Natural killer cell (primary cell): ENCODE measurements at regions not wholly inside any gene's neighbourhood (a gene's known extent, or its start where the extent isn't known, plus 50 kb on each side); places are given as distances from the start of the nearest gene placed in this dataset.

ENCODE experiments used
- ATAC-seq, 3 donors: fragments of 150-1000 bp in 2 of 3; fragments of 200-7000 bp in 1 of 3; cut with Tn5 transposase; 1 replicate in 1 of 3; 2 replicates in 2 of 3; pipeline ENCODE4 v1.10.0; 2021; ENCODE audit warnings: mild to moderate bottlenecking in 2 of 3, moderate library complexity in 2 of 3
- DNase-seq, 2 donors: peaks; one replicate each; pipeline versions ENCODE4 v3.0.0 to v3.0.0-alpha.2; 2013 to 2021; ENCODE audit warnings: mixed read lengths in 1 of 2
- H3K27ac ChIP-seq: one replicate; pipeline ENCODE4 v1.5.1; 2013; ENCODE audit warnings: mild to moderate bottlenecking, low read length
- H3K27me3 ChIP-seq: one replicate; pipeline ENCODE4 v1.6.1; 2013; ENCODE audit warnings: low read length; ENCODE audit not compliant: control insufficient read depth, insufficient read depth
- H3K36me3 ChIP-seq: one replicate; pipeline ENCODE4 v1.6.1; 2013; ENCODE audit warnings: low read length; ENCODE audit not compliant: control insufficient read depth, insufficient read depth
- H3K4me1 ChIP-seq: one replicate; pipeline ENCODE4 v1.6.1; 2013; ENCODE audit warnings: low read length; ENCODE audit not compliant: control insufficient read depth, insufficient read depth
- H3K4me3 ChIP-seq: one replicate; pipeline ENCODE4 v1.5.1; 2013; ENCODE audit warnings: low read length
- H3K9me3 ChIP-seq: one replicate; pipeline ENCODE4 v1.6.1; 2013; ENCODE audit warnings: low read length; ENCODE audit not compliant: control insufficient read depth, insufficient read depth
- H3K27ac Mint-ChIP-seq, 2 donors: one replicate each; pipeline ENCODE4 v1.8.0; 2022; ENCODE audit warnings: mild to moderate bottlenecking in 2 of 2, mixed read lengths in 2 of 2, moderate library complexity in 1 of 2
- H3K27me3 Mint-ChIP-seq, 2 donors: one replicate each; pipeline ENCODE4 v1.8.0; 2022; ENCODE audit warnings: low read depth in 2 of 2, mixed read lengths in 2 of 2
- H3K36me3 Mint-ChIP-seq: one replicate; pipeline ENCODE4 v1.8.0; 2022; ENCODE audit warnings: mixed read lengths
- H3K4me1 Mint-ChIP-seq, 2 donors: one replicate each; pipeline ENCODE4 v1.8.0; 2022; ENCODE audit warnings: mixed read lengths in 2 of 2
- H3K4me3 Mint-ChIP-seq: one replicate; pipeline ENCODE4 v1.8.0; 2022; ENCODE audit warnings: mild to moderate bottlenecking, moderate library complexity, mixed read lengths
- H3K9me3 Mint-ChIP-seq, 2 donors: one replicate each; pipeline ENCODE4 v1.8.0; 2022; ENCODE audit warnings: mixed read lengths in 2 of 2
- CTCF ChIP-seq: fragments of 200-600 bp; IDR thresholded peaks from one replicate; pipeline ENCODE4 v1.8.0; 2022; ENCODE audit warnings: antibody characterized with exemption
- WGBS: methylation state at CpG from one replicate; pipeline ENCODE4 v1.1.7; 2013; ENCODE audit warnings: missing lambda C conversion rate; ENCODE audit not compliant: insufficient coverage; 5-methylcytosine and 5-hydroxymethylcytosine counted together
- intact Hi-C: fragments of 100-400 bp; cut with micrococcal nuclease; formaldehyde crosslinking; loops from one replicate; pipeline ENCODE4 v1.14.2; 2022

- Mint-ChIP-seq H3K9me3 (no peaks in the 10 kb centered on the region), H3K4me1 (no peaks in the 10 kb centered on the region), H3K27ac (no peak overlapping the region), H3K36me3 (no peaks in the 10 kb centered on the region), H3K27me3 (peaks cover 4 to 13% of the 10 kb centered on the region in 2 donors), H3K4me3 (no peak overlapping the region)
- Histone ChIP-seq H3K27me3 (no peaks in the 10 kb centered on the region), H3K9me3 (no peaks in the 10 kb centered on the region), H3K4me1 (no peaks in the 10 kb centered on the region), H3K36me3 (no peaks in the 10 kb centered on the region), H3K4me3 (no peak overlapping the region), H3K27ac (no peak overlapping the region)
- DNase-seq (no peak), ATAC-seq (no peak)
- no peak for TF ChIP-seq CTCF
- intact Hi-C loops: no loop called here
- 86% methylated on average over 47 of the region's 47 CpGs for WGBS
Measured at GRCh38 chr5:2169850-2170760, 287.4 kb upstream of the IRX4 start.

- DNase-seq (no peak), ATAC-seq (no peak)
- no peak overlapping the region for H3K4me3 ChIP-seq
- H3K36me3 ChIP-seq: no peaks in the 10 kb centered on the region
- peaks cover 5 to 16% of the 10 kb centered on the region in 2 donors for H3K27me3 Mint-ChIP-seq
- intact Hi-C loops: no loop called here
- H3K36me3 Mint-ChIP-seq: no peaks in the 10 kb centered on the region
- no peaks in the 10 kb centered on the region for H3K9me3 Mint-ChIP-seq
- no peaks in the 10 kb centered on the region for H3K27me3 ChIP-seq
- H3K4me1 ChIP-seq: no peaks in the 10 kb centered on the region
- no peaks in the 10 kb centered on the region for H3K4me1 Mint-ChIP-seq
- H3K27ac Mint-ChIP-seq: no peak overlapping the region
- 87% methylated on average over 10 of the region's 10 CpGs for WGBS
- H3K4me3 Mint-ChIP-seq: no peak overlapping the region
- no peak for TF ChIP-seq CTCF
- no peak overlapping the region for H3K27ac ChIP-seq
- no peaks in the 10 kb centered on the region for H3K9me3 ChIP-seq
Measured at GRCh38 chr5:2169430-2169808, 286.7 kb upstream of the IRX4 start.

- no peaks in the 10 kb centered on the region for H3K36me3 ChIP-seq
- Mint-ChIP-seq H3K36me3 (no peaks in the 10 kb centered on the region), H3K4me3 (no peak overlapping the region), H3K9me3 (no peaks in the 10 kb centered on the region), H3K27me3 (peaks cover 10 to 22% of the 10 kb centered on the region in 2 donors), H3K4me1 (no peaks in the 10 kb centered on the region), H3K27ac (no peak overlapping the region)
- no peak overlapping the region for H3K4me3 ChIP-seq
- intact Hi-C loops: no loop called here
- no peak overlapping the region for H3K27ac ChIP-seq
- DNase-seq (no peak), ATAC-seq (no peak)
- no peaks in the 10 kb centered on the region for H3K9me3 ChIP-seq
- no peak for TF ChIP-seq CTCF
- H3K4me1 ChIP-seq: no peaks in the 10 kb centered on the region
- WGBS: 81% methylated on average over 23 of the region's 24 CpGs
- no peaks in the 10 kb centered on the region for H3K27me3 ChIP-seq
Measured at GRCh38 chr5:2168601-2169429, 286.1 kb upstream of the IRX4 start.
